Umbilical cord (tissue), 1 donor: ENCODE measurements at regions not wholly inside any gene's neighbourhood (a gene's known extent, or its start where the extent isn't known, plus 50 kb on each side); places are given as distances from the start of the nearest gene placed in this dataset.
"Not testable (repeated sequence)": the region's sequence is repeated elsewhere in the genome, so short reads cannot be mapped to it uniquely, and the experiment has no call there.

ENCODE experiments used
- DNase-seq: peaks from one replicate; pipeline ENCODE4 v3.0.0-alpha.2; 2015; ENCODE audit warnings: low spot score

- DNase-seq: no peak
These were observed 597.4 kb upstream of the HS3ST5 start for GRCh38 chr6:114940181-114940580.

GRCh38 chr6:114939630-114940029, 596.8 kb upstream of the HS3ST5 start:
- DNase-seq: no peak

- DNase-seq: no peak
These were observed 593.3 kb upstream of the HS3ST5 start for GRCh38 chr6:114936080-114936479.

GRCh38 chr6:114934079-114934478, 591.3 kb upstream of the HS3ST5 start:
- DNase-seq: no peak

- not testable (repeated sequence) for DNase-seq
These were observed 585.9 kb upstream of the HS3ST5 start for GRCh38 chr6:114928731-114929130.

GRCh38 chr6:114906096-114906495, 563.3 kb upstream of the HS3ST5 start:
- DNase-seq: no peak

GRCh38 chr6:114897536-114897935, 554.7 kb upstream of the HS3ST5 start:
- DNase-seq: no peak

- no peak for DNase-seq
These were observed 549.4 kb upstream of the HS3ST5 start for GRCh38 chr6:114892211-114892610.

GRCh38 chr6:114888241-114888640, 545.4 kb upstream of the HS3ST5 start:
- no peak for DNase-seq

GRCh38 chr6:114886670-114887436, 544.0 kb upstream of the HS3ST5 start:
- DNase-seq: no peak

- DNase-seq: no peak
These were observed 536.9 kb upstream of the HS3ST5 start for GRCh38 chr6:114879693-114880092.

- no peak for DNase-seq
These were observed 535.3 kb upstream of the HS3ST5 start for GRCh38 chr6:114878091-114878490.

GRCh38 chr6:114874410-114874809, 531.6 kb upstream of the HS3ST5 start:
- DNase-seq: no peak

- not testable (repeated sequence) for DNase-seq
These were observed 522.7 kb upstream of the HS3ST5 start for GRCh38 chr6:114865506-114865905.

GRCh38 chr6:114863610-114864009, 520.8 kb upstream of the HS3ST5 start:
- DNase-seq: no peak

- DNase-seq: no peak
These were observed 520.0 kb upstream of the HS3ST5 start for GRCh38 chr6:114862819-114863218.

GRCh38 chr6:114862064-114862463, 519.2 kb upstream of the HS3ST5 start:
- no peak for DNase-seq

GRCh38 chr6:114844359-114844758, 501.5 kb upstream of the HS3ST5 start:
- DNase-seq: no peak

- DNase-seq: no peak
These were observed 496.2 kb upstream of the HS3ST5 start for GRCh38 chr6:114839019-114839418.

GRCh38 chr6:114833211-114833610, 490.4 kb upstream of the HS3ST5 start:
- no peak for DNase-seq

GRCh38 chr6:114830515-114830914, 487.7 kb upstream of the HS3ST5 start:
- no peak for DNase-seq

GRCh38 chr6:114827135-114827534, 484.3 kb upstream of the HS3ST5 start:
- DNase-seq: no peak

GRCh38 chr6:114824409-114824808, 481.6 kb upstream of the HS3ST5 start:
- no peak for DNase-seq

GRCh38 chr6:114816678-114817077, 473.9 kb upstream of the HS3ST5 start:
- DNase-seq: no peak
